UCSD-AML1 (cell line): ENCODE measurements at regions not wholly inside any gene's neighbourhood (a gene's known extent, or its start where the extent isn't known, plus 50 kb on each side); places are given as distances from the start of the nearest gene placed in this dataset.
A peak's percentile ranks its signal among the peaks of the same experiment; 100 is the strongest.

ENCODE experiments used
- DNase-seq: peaks from one replicate; lab custom pipeline; 2025; ENCODE audit not compliant: unreplicated experiment; lab: John Stamatoyannopoulos, UW

- no peak for DNase-seq
Measured at GRCh38 chr3:187822402-187822801, 77.1 kb upstream of the BCL6 start.

- DNase-seq, result no peak
Measured at GRCh38 chr3:187823746-187824145, 78.5 kb upstream of the BCL6 start.

DNA sequence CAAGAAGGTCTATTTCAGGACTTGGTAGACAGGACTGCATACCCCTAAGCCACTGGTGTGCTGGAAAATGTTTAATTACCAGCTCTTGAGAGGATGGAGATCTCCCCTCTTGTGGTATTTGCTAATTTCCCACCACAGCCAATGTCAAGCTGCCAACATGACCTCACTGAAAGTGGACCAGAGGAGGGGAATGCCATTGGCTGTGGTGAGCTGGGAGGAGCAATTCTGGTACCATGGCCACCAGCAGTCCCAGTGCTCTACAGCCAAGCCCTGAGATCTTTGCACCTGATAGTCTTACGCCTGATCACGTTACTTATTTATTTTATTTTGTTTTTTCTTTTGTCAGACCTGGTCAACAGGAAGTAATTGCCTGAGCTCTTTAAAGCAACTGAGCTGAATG is 82.5 kb upstream of the BCL6 start:
- DNase-seq, result no peak

GRCh38 chr3:187828579-187829452 is 83.5 kb upstream of the BCL6 start:
- DNase-seq, result peak; percentile 18

DNA sequence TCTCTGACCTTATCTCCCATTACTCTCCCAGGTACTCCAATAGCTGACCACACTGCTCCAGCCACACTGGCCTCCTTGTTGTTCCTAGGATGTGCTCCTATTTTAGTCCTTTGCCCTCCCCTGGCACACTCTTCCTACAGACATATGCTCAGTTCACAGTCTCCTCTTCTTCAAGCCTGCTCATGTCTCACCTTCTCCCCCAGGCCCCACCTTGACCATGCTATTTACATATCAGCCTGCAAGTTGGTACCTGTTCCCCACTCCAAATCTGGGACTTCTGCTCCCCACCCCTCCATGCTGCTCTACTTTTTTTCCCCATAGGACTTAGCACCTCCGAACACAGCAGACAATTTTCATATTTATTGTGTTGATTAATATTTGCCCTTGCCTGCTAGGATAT is 84.9 kb upstream of the BCL6 start:
- DNase-seq, result no peak

GRCh38 chr3:187831125-187832051 is 86.1 kb upstream of the BCL6 start:
- no peak for DNase-seq

DNA sequence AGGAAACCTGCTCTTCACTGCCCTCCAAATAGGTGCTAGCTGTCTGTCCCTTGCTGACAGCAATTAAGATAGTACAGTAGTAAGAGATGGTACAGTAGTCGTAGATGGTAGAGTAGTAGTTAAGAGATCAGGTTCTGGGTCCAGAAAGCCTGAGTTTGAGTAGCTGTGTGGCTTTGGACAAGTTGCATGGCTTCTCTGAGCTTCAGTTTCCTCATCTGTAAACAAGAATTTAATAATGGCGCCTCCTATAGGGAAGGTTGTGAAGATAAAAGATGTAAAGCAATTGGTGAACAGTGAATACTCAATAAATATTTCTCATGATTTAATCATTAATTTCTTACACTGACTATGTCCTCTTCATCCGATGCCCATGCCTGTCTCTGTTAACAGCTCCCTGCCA is 86.9 kb upstream of the BCL6 start:
- no peak for DNase-seq

DNA sequence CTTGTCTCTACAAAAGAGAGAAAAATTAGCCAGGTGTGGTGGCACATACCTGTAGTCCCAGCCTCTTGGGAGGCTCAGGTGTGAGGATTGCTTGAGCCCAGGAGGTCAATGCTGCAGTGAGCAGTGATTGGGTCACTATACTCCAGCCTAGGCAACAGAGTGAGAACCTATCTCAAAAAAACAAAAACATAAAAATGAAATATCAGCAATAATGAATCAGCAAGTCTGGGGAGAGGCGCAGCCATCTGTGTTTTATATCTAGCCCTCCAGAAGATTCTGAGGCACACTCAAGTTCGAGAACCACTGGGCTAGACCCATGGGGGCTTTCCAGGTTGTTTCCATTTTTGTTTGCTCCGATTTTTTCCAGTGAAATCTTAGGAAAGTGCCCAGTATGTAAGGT is 88.1 kb upstream of the BCL6 start:
- DNase-seq, result no peak

GRCh38 chr3:187833799-187834578 is 88.7 kb upstream of the BCL6 start:
- no peak for DNase-seq

DNA sequence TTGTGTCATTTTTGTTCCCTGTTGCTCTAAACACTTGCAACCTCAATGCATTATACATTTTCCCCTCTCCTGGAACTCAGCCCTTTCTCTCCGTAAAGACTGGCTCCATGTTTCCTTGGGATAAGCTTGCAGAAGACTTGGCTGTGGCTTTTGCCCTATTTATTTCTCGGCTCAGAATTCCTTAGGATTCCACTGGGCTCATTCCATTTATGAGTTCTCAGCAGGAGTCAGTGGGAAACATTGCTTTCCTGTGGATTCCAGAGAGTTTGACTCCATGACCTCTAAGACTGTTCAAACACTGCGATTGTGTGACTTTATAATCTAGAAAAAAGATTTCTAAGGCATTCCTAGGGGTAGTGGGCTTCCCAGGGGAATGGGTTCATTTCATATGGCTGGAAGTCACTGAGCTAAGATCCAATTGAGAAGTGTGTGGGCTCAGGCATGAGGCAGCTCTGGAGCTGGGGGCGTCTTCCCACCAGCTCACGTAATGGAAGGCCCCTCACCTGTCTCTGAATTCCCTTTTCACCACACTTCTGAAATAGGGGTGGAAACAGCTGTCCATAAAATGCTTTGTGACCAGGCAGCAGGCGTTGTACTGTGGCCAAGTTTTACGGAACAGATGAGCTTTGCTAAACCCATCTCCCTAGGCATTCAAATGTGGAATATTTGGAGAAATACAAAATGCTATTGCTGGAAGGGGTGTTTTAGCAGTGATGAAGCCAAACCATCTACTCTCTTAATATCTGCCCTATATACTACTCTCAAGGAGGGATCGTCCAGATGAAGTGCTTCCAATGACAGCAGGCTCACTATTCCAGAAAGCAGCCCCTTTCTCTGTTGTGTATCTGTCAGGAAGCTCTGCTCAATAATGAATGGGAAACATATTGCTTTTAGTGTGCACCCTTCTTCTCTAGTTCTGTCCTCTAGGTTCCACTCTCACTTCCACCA is 91.8 kb upstream of the BCL6 start:
- DNase-seq, result no peak

GRCh38 chr3:187838016-187838540 is 92.8 kb upstream of the BCL6 start:
- DNase-seq, result no peak

DNA sequence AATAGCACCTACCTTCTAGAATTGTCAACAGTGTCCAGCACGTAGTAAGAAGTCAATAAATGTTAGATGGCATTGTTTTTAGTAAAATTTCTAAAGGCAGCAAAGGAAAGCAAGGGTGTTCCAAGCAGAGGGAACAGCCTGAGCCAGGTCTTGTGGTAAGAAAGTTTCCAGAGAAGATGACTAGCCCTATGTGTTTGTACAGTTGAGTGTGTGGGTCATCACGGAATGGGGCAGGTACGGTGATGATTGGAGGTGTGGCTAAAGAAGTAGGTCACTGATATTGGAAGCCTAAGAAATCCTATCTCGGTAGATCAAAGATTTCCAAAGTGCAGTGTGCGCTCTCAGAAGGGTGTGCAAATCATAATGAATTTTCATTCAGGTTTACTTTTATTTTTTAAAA is 94.2 kb upstream of the BCL6 start:
- no peak for DNase-seq

DNA sequence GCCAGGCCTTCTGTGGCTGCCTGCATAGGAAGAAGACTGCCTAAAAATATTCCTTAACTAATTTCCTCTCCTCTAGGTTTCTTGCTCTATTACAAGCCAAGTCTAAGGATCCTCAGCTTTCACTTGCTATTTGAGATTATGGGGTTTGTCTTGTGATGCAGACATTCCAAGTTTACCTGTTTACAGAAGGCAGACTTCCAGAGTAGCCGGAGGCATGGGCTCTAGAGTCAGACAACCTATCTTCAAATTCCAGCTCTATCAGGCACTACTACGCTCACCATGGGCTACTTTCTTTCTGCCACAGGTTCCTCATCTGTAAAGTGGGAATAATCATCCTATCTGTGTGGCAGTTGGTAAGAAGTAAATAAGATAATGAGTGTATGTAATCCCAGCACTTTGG is 95.6 kb upstream of the BCL6 start:
- no peak for DNase-seq

- DNase-seq, result no peak
Measured at GRCh38 chr3:187841560-187841959, 96.3 kb upstream of the BCL6 start.

DNA sequence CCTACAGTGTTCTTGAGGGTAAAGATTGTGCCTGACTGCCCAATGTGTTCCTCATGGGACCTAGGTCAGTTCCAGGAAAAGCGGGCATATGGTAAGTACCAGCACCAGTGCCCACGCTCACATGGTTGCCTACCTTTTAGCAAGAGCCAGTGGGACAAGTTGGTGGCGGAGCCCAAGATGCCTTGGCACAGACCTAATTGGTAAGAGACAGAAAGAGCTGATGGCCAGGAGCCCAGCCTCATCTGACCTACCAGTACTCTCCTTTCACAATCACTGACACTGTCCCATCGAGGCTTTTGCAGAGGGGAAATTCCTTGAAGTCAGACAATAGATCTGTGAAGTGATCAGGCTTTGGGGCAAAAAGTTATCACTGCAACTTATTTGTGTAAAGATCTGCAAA is 98.4 kb upstream of the BCL6 start:
- DNase-seq, result no peak

- no peak for DNase-seq
Measured at GRCh38 chr3:187844708-187845107, 99.4 kb upstream of the BCL6 start.

DNA sequence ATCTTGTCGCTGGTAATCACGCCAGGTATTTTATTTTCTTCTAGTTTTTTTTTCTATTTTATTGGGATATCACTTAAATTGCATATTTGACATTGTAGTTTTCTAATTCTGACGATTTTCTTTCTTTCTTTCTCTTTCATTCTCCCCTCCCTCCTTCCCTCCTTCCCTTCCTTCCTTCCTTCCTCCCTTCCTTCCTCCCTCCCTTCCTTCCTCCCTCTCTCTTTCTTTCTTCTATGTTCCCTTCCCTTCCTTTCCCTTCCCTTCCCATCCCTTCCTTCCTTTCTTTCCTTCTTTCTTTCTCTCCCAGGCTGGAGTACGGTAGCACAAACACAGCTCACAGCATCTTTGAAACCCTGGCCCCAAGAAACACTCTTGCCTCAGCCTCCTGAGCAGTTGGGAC is 100.6 kb upstream of the BCL6 start:
- no peak for DNase-seq

GRCh38 chr3:187848401-187848800 is 103.1 kb upstream of the BCL6 start:
- no peak for DNase-seq

- no peak for DNase-seq
Measured at GRCh38 chr3:187849016-187849654, 103.9 kb upstream of the BCL6 start.
